ENCODE measurements at regions not wholly inside any gene's neighbourhood (a gene's known extent, or its start where the extent isn't known, plus 50 kb on each side); places are given as distances from the start of the nearest gene placed in this dataset.

DNA sequence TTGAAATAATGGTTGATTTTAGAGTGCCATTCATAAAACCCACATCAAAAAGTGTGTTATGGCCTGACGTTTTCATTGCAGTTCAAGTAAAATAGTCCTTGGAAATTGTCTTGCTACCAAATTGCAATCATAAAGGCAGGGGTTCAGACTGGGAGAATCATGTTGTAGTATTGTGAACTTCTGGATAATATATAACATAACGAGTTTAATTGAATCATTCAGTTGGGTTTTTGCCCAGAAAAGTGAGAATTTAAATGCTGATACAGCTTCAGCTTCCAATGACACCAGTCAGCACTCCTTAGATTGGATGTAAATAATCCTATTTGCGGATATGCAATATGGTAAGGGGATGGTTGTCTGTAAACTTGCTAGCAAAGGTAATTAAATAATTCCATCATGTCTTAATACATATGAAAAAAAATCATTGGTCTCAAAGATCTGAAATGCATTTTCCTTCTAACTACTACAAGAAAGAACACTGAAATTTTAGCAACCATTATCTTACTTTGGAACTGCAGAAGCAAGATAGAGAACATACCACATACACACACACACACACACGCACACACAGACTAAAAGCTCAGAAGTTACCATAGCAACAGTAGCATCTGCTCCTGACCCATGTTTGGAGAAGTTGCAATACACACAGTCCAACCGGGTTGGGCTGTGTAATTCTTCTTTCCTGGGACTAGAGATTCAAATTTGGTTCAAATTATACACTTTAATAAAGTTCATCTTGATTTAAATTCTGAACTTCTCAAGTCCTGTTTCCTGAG is 686.2 kb upstream of the NR2F2 start:
- DNase-seq (ENCODE audit: low read depth in 3 of 3) = no peak

DNA sequence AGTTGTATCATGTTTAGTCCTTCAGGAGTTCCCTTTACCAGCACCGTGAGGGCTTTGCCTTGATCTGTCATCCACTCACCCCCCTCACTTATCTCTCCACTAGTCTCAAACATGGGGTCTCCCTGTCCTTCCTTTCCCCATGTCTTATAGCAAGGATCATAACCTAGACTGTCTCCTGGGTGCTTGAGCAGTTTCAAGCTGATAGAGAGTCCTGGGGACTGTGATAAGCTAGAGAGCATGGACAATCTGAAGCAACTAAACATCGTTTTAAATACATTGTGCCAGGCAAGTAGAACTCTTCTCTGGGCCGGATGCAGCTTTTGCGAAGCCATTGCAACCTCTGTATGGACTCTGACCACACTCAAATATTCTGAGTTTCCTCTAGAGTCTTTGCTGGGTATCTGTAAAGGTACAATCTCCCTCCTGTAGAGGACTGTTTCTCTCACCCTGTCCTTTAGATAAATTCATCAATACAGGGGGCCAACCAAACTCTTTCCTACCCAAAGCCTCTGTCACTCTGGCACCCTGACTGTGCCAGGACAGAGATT is 684.6 kb upstream of the NR2F2 start:
- no peak for DNase-seq (ENCODE audit: low read depth in 3 of 3)

DNA sequence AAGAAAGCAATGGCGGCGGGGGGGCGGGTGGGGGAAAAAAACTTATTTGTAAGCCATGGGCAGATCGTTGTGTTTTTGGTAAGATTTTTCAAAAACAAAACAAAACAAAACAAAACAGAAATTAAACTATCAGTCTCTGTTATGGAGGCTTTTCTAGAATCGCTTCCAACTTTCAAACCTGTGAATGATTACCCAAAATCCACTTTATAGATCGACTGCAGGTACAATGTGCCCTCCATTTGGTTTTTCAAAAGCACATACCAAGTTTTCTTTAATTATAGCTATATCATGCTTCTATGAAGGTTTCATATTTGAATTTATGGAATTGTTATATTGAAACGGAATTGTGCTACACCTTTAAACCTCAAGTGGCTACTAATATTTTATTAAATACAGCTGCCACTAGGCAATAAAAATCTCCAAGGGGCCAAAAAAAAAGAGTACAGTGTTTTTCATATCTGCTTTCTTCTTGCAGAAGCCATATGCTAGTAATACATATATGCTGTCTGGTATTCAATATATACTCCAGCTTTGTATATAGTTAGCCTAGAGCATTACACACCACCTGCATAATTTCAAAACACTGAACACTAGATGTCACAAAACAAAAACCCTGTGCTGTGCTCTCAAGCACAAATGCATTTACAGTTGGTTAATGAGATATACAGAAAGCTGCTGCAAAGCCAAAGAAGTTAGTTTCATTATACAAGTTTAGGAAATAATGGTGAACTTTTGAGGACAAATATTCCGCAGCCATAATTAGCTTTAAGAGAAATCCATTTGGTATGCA is 683.8 kb upstream of the NR2F2 start:
- DNase-seq (ENCODE audit: low read depth in 3 of 3) = no peak

DNA sequence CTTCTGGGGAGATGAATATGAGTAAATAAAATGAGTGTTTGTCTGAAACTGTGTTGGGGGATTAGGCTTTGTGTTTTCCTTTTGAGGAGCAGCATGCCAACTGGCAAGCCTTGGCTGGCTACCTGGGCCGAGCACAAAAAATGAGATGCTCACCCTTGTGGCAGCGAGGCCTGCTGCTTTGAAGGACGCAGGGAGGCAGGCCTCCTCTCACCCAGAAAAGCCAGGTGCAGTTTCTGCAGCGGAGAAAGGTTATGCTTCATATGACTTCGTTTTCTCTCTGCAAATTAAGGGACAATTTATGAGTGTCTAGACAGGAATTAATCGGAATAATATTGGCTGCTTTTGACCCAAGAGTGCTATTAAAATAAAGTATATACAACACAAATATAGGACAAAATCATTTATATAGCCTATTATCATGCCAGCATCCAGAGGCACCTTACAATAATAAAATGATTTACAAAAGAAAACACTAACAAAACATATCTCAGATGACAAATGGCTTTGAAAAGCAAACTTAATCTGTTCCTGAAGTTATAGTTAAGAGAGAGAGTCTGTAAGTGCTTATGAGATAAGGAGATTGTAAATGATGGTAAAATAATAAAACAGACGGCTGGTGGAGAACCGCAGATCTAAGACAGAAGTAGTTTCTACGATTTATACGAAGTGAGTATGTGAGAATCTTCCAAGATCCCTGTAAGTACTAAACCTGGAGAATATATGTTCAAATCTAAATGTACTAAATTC is 682.8 kb upstream of the NR2F2 start:
- no peak for DNase-seq (ENCODE audit: low read depth in 3 of 3)

DNA sequence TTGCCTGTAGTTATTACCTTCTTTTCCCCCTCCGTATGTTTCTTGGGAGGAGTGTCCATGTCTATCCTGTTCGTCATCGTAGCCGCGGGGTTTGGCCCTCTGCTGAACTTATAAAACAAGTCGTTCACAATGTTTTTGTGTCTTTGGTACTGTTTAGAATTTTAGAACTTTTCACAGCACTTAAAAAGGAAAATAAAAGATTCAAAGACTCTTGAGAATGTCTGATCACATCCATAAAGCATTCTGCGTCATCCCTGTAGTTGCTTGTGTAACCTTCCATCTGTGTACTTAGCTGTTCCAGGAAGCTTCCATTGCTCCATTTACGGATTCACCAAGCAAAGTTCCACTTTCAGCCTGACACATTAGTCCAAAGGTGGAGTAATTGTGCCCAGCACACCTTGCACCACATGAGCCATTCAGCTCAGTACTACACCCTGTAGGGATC is 677.1 kb upstream of the NR2F2 start:
- no peak for DNase-seq (ENCODE audit: low read depth in 3 of 3)

DNA sequence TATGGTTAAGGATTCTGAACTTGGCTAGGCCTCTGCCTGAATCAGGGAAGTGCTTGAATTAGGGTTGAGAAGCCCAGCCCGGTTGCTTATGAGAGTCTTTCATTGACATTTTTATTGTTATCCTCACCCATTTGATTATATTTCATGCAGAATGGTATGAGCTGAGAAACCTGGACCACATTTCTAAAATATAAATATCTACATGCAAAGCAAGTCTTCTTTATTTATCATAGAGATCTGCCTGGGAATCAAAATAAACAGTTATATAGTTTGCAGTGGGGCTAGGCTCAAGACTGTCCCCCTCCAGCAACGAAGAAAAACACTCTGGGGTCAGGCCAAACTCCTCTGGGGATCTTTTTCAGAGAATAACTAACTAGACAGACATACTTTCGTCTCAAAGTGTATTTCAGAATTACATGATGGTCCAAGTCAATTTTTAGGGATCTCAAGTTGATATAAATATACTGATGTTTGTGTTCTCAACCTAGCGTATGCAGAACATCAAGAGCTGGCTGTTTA is 675.4 kb upstream of the NR2F2 start:
- DNase-seq (ENCODE audit: low read depth in 3 of 3) = no peak

DNA sequence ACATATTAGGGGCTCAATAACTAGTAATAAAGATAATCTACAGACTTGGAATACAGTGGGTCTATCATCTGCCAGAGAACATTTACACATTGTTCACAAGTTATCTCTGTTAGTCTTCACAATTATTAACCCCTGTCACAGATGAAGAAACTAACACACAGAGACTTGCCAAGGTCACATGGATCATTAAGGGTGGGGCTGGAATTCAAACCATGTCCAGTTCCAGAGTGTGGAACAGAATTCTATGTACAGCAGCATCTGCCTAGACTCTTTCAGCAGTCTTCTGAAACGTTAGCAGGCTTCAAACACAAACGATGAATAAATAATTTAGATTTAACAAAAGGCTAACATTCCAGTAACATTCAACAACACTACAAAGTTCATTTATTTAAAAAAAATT is 673.9 kb upstream of the NR2F2 start:
- DNase-seq (ENCODE audit: low read depth in 3 of 3) = no peak

DNA sequence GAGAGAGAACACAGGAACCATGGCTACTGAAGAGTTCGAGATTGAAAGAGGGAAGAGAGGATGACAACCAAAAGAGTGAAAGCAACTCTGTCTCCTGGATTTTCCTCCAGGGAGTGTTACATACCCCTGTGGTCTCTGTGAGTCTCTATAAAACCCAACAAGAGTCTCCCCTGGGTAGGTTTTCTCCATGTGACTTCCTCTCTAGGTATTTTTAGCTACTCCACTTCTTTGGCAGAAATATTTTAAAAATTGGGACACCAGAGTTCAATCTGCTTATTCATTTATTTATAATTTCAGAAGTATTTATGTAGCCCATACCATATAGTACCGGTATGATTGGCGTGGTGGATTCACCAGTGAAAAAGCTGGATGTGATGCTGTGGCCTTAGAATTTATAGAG is 671.7 kb upstream of the NR2F2 start:
- no peak for DNase-seq (ENCODE audit: low read depth in 3 of 3)

DNA sequence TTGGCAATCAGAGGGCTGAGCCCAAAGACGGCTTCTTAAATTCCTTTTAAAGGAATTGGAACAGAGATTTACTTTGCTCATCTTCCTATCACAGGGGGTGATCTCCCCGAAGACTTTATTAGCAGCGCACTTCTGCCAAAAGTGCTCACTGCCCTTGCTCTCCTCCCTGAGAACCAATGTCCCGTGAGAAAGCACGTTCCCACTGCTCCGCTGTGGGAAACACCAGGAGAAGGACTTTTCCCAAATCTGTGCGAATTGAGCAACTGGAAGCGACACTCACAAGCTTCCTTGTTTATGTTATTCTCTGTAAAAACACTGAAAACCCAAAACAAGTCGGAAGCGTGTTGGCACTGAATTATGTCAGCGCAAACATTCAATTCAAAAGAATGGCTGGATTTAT is 670.8 kb upstream of the NR2F2 start:
- no peak for DNase-seq (ENCODE audit: low read depth in 3 of 3)

DNA sequence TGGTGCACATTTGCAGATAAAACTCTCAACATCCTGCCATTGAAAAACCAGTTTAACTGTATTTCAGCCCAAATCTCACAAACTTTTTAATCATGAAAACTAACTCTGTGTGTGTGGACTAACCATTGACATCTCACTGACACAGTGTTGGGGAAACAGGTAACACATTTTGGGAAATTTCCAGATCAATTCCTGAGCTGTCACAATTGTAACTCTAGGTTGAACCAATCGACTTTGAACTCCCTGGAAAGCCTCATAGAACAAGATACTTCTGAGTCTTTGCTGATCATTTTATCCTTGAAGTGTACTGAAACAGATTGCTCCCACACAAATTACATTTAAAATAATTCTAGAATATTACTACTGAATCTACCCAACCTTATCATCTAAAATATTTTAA is 667.9 kb upstream of the NR2F2 start:
- no peak for DNase-seq (ENCODE audit: low read depth in 3 of 3)

DNA sequence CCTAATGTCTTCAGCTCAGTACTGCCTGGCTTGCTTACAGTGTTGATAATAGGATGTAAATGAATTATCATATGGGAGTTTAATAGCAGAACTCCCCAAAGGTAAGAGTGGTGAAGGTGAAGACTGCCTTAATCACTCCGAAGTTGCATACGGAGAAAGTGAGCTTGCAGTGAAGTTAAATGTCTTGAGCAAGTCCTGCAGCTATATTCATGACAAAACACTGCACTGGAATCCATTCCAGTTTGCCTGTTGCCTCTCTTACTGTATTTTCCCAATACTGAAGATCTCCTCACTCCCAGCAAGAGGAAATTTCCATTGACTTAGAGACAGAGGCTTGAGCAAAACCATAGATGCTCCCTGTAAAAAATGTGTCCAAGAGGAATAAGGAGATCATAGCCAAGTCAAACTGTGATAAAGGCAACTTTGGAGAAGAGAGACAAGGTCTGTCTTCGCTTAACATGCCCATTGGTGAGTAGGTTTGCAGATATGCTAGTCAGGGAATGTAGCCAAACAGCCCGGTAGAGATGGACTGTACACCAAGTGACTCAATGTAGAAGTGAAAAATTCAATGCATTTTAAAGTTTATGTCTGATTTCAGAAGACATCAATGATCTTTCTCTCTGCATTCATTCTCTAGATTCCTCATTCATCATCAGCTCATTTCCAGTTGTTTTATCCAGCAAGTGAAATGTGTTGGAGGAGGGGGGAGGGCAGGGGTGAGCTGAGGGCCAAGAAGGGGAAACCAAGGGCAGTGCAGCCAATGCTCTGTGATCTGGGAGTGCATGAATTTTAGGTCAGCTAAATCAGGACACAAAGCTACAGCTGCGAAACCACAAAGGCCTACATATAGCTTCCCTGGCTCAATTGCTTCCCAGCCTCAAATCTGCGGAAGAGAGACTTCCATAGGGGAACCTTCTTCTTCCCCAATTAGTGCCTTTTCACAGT is 667.1 kb upstream of the NR2F2 start:
- DNase-seq (ENCODE audit: low read depth in 3 of 3) = no peak

DNA sequence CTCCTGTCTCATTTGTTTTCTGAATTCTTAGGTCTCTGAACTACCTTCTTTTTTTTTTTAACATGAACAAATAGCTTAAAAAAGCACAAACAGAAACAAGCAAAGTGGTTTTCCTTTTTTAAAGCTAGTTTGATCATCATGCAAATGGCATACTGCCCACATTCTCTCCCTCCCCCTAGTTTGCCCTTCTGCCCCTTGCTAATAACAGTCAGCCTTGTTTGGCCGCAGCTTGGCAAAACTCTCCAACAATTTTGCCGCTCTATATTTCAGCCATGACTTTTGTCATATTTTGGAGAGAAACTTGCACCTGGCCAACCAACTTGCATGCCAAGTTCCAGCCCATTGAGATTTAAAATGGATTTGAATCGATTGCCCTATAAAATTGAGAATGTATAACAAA is 666.0 kb upstream of the NR2F2 start:
- DNase-seq (ENCODE audit: low read depth in 3 of 3) = no peak

DNA sequence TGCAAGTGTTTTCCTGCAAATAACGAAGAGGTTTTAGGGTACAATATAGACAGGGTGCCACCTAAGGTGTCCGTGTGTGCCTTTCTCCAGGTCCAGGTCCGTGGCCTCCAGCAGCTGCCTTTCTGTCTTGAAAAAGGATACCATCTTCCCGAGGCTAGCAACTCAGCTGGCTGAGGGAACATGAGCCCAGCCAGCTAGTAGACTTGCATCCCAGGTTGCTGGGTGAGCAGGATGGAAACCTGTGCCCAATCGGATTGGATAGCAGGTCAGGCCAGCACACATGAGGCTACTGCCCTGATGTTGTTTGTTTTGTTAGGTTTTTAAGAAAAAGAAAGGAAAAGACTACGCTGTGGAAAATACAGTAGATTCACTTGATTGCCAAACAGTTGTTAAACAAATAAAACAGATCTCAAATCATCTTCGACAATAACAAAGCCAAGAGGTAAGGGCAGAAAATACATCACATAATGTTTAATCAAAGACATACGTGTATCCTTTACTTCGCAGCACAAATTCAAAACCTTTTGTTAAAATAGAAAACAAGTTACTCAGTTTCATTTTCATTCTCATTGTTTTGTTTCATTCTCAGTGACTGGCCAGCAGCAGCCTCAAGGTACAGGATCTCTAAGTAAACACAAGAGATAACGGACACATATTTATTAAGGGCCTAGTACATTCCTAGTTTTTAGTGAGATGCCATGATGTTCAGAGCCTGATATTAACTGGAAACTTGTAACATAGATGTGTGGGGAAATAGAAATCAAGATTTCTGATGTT is 661.2 kb upstream of the NR2F2 start:
- no peak for DNase-seq (ENCODE audit: low read depth in 3 of 3)

DNA sequence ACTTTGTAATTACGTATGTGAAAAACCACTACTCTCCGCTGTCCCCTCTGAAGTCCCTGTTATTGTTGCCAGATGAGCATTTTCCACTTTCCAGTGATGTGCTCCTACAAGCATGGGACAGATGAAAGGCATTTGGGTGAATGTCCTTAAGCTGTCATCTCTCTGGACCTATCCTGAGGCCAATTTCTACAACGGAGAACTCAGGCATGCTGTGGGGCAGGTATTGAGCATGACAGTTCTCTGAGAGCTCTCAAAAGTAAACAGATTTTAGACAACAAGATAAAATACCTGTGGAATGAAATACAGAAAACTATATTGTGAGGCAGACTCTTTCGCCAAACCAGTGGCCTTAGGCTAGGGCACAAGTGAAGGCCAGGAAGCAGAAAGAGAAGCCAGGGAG is 656.5 kb upstream of the NR2F2 start:
- DNase-seq (ENCODE audit: low read depth in 3 of 3) = no peak

DNA sequence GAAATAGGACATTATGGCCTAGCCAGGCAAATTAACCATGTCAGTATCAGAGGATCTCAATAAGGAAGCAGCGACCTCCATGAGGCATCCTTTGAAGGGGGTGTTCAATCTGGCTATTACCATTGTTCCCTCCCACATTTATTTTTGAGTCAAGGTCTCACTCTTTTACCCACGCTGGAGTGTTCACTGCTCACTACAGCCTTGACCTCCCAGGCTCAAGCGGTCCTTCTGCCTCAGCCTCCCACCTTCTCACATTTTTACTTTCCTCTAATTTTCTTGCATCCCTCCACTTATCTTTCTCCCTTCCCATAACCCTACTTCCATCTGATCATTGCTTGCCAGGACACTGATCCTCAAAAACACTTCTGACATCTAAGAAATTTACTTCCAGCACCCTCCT is 654.0 kb upstream of the NR2F2 start:
- no peak for DNase-seq (ENCODE audit: low read depth in 3 of 3)

DNA sequence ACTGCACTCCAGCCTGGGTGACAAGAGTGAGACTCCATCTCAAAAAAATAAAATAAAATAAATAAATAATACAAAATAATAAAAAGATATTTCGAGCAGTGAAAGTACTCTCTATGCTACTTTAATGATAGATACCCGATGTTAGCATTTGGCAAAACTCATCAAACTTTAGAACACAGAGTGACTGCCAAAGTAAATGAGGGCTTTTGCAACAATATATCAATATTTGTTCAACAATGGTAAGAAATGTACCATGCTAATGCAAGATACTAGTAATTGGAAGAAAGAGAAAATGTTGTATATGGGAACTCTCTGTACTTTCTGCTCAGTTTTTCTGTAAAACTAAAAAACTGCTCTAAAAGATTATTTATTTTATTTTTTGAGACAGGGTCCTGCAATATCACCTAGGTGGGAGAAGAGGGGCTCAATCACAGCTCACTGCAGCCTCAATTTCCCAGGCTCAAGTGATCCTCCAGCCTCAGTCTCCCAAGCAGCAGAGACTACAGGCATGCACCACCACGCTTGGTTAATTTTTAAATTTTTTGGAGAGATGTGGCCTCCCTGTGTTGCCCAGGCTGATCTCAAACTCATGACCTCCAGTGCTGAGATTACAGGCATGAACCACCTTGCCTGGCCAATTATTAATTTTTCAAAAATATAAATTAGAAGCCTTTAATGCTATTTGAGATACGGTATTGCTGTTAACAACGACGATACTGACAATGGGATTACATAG is 650.5 kb upstream of the NR2F2 start:
- DNase-seq (ENCODE audit: low read depth in 3 of 3) = no peak

DNA sequence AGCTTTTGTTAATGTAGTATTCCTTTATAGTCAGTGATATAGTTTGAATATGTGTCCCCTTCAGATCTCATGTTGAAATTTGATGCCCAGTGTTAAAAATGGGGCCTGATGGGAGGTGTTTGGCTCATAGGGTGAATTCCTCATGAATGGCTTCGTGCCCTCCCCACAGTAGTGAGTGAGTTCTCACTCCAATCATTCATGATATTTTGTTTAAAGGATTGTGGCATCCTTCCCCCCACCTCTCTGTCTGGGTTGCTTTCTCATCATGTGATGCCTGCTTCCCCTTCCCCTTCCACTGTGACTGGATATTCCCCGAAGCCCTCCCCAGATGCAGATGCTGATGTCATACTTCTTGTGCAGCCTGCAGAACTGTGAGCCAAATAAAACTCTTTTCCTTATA is 649.8 kb upstream of the NR2F2 start:
- DNase-seq (ENCODE audit: low read depth in 3 of 3) = no peak

DNA sequence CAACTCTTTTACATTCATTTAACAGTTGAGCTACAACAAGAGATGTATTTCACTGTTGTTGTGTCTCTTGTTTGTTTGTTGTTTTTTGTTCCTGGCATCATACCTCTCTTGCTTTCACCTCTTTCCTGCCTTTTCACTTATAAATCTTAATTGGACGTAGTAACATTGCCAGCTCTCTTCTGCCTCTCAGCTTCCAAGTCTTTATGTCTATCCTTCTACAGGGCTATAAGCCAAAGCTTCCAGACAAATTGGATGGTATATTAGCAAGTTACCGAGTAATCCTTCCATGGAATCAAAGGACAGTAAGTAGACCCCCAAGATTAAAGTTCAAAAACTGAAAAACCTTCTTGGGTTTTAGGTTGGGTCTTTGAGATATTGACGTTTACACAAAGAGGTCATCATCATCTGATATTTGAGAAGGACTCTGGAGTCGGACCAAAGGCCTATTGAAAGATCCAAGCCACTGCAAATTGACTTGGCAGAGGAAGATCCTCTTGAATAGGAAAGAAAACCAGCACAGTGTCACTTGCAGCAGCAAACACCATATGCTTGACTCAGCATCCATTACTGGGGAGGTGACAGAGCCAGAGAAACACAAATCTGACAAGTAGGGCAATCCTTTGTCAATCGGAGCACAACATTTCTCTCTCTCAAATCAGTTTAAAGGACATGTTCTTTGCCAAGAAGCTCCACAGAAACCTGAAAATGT is 648.5 kb upstream of the NR2F2 start:
- no peak for DNase-seq (ENCODE audit: low read depth in 3 of 3)

DNA sequence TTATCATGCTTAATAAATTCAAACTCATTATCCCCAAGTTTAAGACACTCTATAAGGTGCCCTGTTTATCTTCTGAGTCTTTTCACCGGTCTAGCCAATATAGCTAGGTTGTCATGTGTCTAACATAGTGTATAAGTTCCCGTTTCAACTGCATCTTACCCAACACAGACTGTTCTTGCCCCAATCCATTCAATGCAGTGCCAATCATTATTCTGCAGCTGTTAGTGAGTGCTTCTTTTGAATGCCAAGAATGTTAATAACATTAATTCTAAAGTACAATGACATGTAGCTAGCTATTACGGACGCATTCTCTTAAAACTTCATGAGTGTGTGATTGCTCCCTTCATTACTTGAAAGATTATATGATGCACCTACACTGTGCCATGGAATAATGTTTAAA is 646.4 kb upstream of the NR2F2 start:
- DNase-seq (ENCODE audit: low read depth in 3 of 3) = no peak

Measured in stimulated activated CD4-positive, alpha-beta T cell treated with anti-CD3 and anti-CD28 coated beads, TNF-alpha, amount 100 ng/mL, for 48 hours (primary cell).